ENCODE measurements at regions not wholly inside any gene's neighbourhood (a gene's known extent, or its start where the extent isn't known, plus 50 kb on each side); places are given as distances from the start of the nearest gene placed in this dataset.

GRCh38 chr10:43715334-43715733 is 66.7 kb upstream of the ZNF32 start:
- TF ChIP-seq REST (IDR thresholded peaks at IDR 0.05; ENCODE audit: insufficient read depth in 1 of 2, low read depth in 2 of 2, low read length in 2 of 2) (no peak), POLR2AphosphoS5 (IDR thresholded peaks at IDR 0.05; ENCODE audit: low read depth, low read length) (no peak)
